ENCODE measurements at regions not wholly inside any gene's neighbourhood (a gene's known extent, or its start where the extent isn't known, plus 50 kb on each side); places are given as distances from the start of the nearest gene placed in this dataset.
"Not testable (repeated sequence)": the region's sequence is repeated elsewhere in the genome, so short reads cannot be mapped to it uniquely, and the experiment has no call there.

- intact Hi-C loops (cut with micrococcal nuclease); DNase-seq; H3K36me3 ChIP-seq (ENCODE audit: control insufficient read depth in 2 of 3, insufficient read depth in 3 of 3, low read length in 3 of 3); H3K4me3 ChIP-seq (ENCODE audit: low read length); H3K4me3 Mint-ChIP-seq; ATAC-seq; H3K4me1 ChIP-seq (ENCODE audit: control insufficient read depth in 2 of 2, insufficient read depth in 2 of 2, low read length in 2 of 2); CTCF ChIA-PET; H3K4me1 Mint-ChIP-seq; H3K36me3 Mint-ChIP-seq; H3K27me3 ChIP-seq (ENCODE audit: control insufficient read depth in 2 of 2, insufficient read depth in 2 of 2, low read length in 2 of 2); POLR2A ChIA-PET; H3K9me3 ChIP-seq (ENCODE audit: control insufficient read depth in 2 of 3, low read length in 3 of 3); H3K27ac Mint-ChIP-seq; H3K9me3 Mint-ChIP-seq; H3K27ac ChIP-seq (ENCODE audit: low read depth, low read length): not testable (repeated sequence)
- H3K27me3 Mint-ChIP-seq, result peaks cover 0 to 13% (median 0%) of the 10 kb centered on the region in 5 donors
Observed at GRCh38 chr3:186442979-186443378, 80.9 kb upstream of the DGKG start.

GRCh38 chr3:186442162-186442561, 80.1 kb upstream of the DGKG start:
- H3K36me3 Mint-ChIP-seq, result no peaks in the 10 kb centered on the region
- Histone ChIP-seq H3K36me3 (ENCODE audit: control insufficient read depth in 2 of 3, insufficient read depth in 3 of 3, low read length in 3 of 3) (no peaks in the 10 kb centered on the region), H3K4me3 (ENCODE audit: low read length) (no peak overlapping the region), H3K9me3 (ENCODE audit: control insufficient read depth in 2 of 3, low read length in 3 of 3) (no peaks in the 10 kb centered on the region), H3K27me3 (ENCODE audit: control insufficient read depth in 2 of 2, insufficient read depth in 2 of 2, low read length in 2 of 2) (no peaks in the 10 kb centered on the region), H3K27ac (ENCODE audit: low read depth, low read length) (no peak overlapping the region), H3K4me1 (ENCODE audit: control insufficient read depth in 2 of 2, insufficient read depth in 2 of 2, low read length in 2 of 2) (no peaks in the 10 kb centered on the region)
- peaks cover 0 to 7% (median 0%) of the 10 kb centered on the region in 5 donors for H3K27me3 Mint-ChIP-seq
- no peak overlapping the region for H3K4me3 Mint-ChIP-seq
- intact Hi-C loops (cut with micrococcal nuclease), result no loop called here
- CTCF ChIA-PET, result no interaction called here
- no peaks in the 10 kb centered on the region for H3K9me3 Mint-ChIP-seq
- DNase-seq, result no peak
- POLR2A ChIA-PET, result no interaction called here
- H3K4me1 Mint-ChIP-seq, result no peaks in the 10 kb centered on the region
- ATAC-seq, result no peak
- H3K27ac Mint-ChIP-seq, result no peak overlapping the region

GRCh38 chr3:186440891-186441290, 78.9 kb upstream of the DGKG start:
- CTCF ChIA-PET, result no interaction called here
- H3K27ac Mint-ChIP-seq, result no peak overlapping the region

GRCh38 chr3:186439725-186440124, 77.7 kb upstream of the DGKG start:
- Histone ChIP-seq H3K27ac (ENCODE audit: low read depth, low read length) (no peak overlapping the region), H3K36me3 (ENCODE audit: control insufficient read depth in 2 of 3, insufficient read depth in 3 of 3, low read length in 3 of 3) (no peaks in the 10 kb centered on the region), H3K4me1 (ENCODE audit: control insufficient read depth in 2 of 2, insufficient read depth in 2 of 2, low read length in 2 of 2) (no peaks in the 10 kb centered on the region), H3K4me3 (ENCODE audit: low read length) (no peak overlapping the region), H3K9me3 (ENCODE audit: control insufficient read depth in 2 of 3, low read length in 3 of 3) (no peaks in the 10 kb centered on the region), H3K27me3 (ENCODE audit: control insufficient read depth in 2 of 2, insufficient read depth in 2 of 2, low read length in 2 of 2) (no peaks in the 10 kb centered on the region)
- Mint-ChIP-seq H3K4me3 (no peak overlapping the region), H3K36me3 (no peaks in the 10 kb centered on the region), H3K4me1 (no peaks in the 10 kb centered on the region), H3K27ac (no peak overlapping the region), H3K27me3 (peaks cover 0 to 5% (median 0%) of the 10 kb centered on the region in 5 donors), H3K9me3 (no peaks in the 10 kb centered on the region)
- ChIA-PET POLR2A (no interaction called here), CTCF (no interaction called here)
- DNase-seq (no peak), ATAC-seq (no peak)
- intact Hi-C loops (cut with micrococcal nuclease), result no loop called here

More at GRCh38 chr3:186440891-186441290, 78.9 kb upstream of the DGKG start:
- Histone ChIP-seq H3K27me3 (ENCODE audit: control insufficient read depth in 2 of 2, insufficient read depth in 2 of 2, low read length in 2 of 2) (no peaks in the 10 kb centered on the region), H3K27ac (ENCODE audit: low read depth, low read length) (no peak overlapping the region), H3K4me1 (ENCODE audit: control insufficient read depth in 2 of 2, insufficient read depth in 2 of 2, low read length in 2 of 2) (no peaks in the 10 kb centered on the region), H3K4me3 (ENCODE audit: low read length) (no peak overlapping the region), H3K9me3 (ENCODE audit: control insufficient read depth in 2 of 3, low read length in 3 of 3) (no peaks in the 10 kb centered on the region), H3K36me3 (ENCODE audit: control insufficient read depth in 2 of 3, insufficient read depth in 3 of 3, low read length in 3 of 3) (no peaks in the 10 kb centered on the region)
- Mint-ChIP-seq H3K9me3 (no peaks in the 10 kb centered on the region), H3K27me3 (peaks cover 0 to 5% (median 0%) of the 10 kb centered on the region in 5 donors), H3K4me3 (no peak overlapping the region), H3K4me1 (no peaks in the 10 kb centered on the region), H3K36me3 (no peaks in the 10 kb centered on the region)
- DNase-seq (no peak), ATAC-seq (no peak)
- POLR2A ChIA-PET, result no interaction called here
- intact Hi-C loops (cut with micrococcal nuclease), result no loop called here

DNA sequence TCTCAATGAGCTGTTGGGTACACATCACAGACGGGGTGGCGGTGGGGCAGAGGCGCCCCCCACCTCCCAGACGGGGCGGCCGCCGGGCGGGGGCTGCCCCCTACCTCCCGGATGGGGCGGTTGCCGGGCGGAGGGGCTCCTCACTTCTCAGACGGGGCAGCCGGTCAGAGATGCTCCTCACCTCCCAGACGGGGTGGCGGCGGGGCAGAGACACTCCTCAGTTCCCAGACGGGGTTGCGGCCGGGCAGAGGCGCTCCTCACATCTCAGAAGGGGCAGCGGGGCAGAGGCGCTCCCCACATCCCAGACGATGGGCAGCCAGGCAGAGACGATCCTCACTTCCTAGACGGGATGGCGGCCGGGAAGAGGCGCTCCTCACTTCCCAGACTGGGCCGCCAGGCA, 73.3 kb upstream of the DGKG start:
- H3K4me1 Mint-ChIP-seq; DNase-seq; H3K27ac ChIP-seq (ENCODE audit: low read depth, low read length); ATAC-seq; H3K4me3 ChIP-seq (ENCODE audit: low read length); intact Hi-C loops (cut with micrococcal nuclease); H3K4me3 Mint-ChIP-seq; H3K36me3 ChIP-seq (ENCODE audit: control insufficient read depth in 2 of 3, insufficient read depth in 3 of 3, low read length in 3 of 3); H3K27ac Mint-ChIP-seq; H3K9me3 ChIP-seq (ENCODE audit: control insufficient read depth in 2 of 3, low read length in 3 of 3); H3K27me3 Mint-ChIP-seq; CTCF ChIA-PET; POLR2A ChIA-PET; H3K9me3 Mint-ChIP-seq; H3K36me3 Mint-ChIP-seq; H3K27me3 ChIP-seq (ENCODE audit: control insufficient read depth in 2 of 2, insufficient read depth in 2 of 2, low read length in 2 of 2); H3K4me1 ChIP-seq (ENCODE audit: control insufficient read depth in 2 of 2, insufficient read depth in 2 of 2, low read length in 2 of 2): not testable (repeated sequence)

GRCh38 chr3:186432944-186433732, 71.1 kb upstream of the DGKG start:
- Mint-ChIP-seq H3K4me3 (no peak overlapping the region), H3K36me3 (no peaks in the 10 kb centered on the region), H3K27ac (no peak overlapping the region), H3K9me3 (no peaks in the 10 kb centered on the region), H3K27me3 (peaks cover 0 to 2% (median 0%) of the 10 kb centered on the region in 5 donors), H3K4me1 (no peaks in the 10 kb centered on the region)
- no peaks in the 10 kb centered on the region for H3K9me3 ChIP-seq (ENCODE audit: control insufficient read depth in 2 of 3, low read length in 3 of 3)
- no peak for ATAC-seq
- H3K27ac ChIP-seq (ENCODE audit: low read depth, low read length), result no peak overlapping the region
- H3K4me3 ChIP-seq (ENCODE audit: low read length), result no peak overlapping the region
- POLR2A ChIA-PET, result no interaction called here
- intact Hi-C loops (cut with micrococcal nuclease), result no loop called here
- DNase-seq, result no peak
- no peaks in the 10 kb centered on the region for H3K36me3 ChIP-seq (ENCODE audit: control insufficient read depth in 2 of 3, insufficient read depth in 3 of 3, low read length in 3 of 3)
- CTCF ChIA-PET, result no interaction called here
- H3K4me1 ChIP-seq (ENCODE audit: control insufficient read depth in 2 of 2, insufficient read depth in 2 of 2, low read length in 2 of 2), result no peaks in the 10 kb centered on the region
- H3K27me3 ChIP-seq (ENCODE audit: control insufficient read depth in 2 of 2, insufficient read depth in 2 of 2, low read length in 2 of 2), result no peaks in the 10 kb centered on the region

- POLR2A ChIA-PET, result no interaction called here
- H3K9me3 ChIP-seq (ENCODE audit: control insufficient read depth in 2 of 3, low read length in 3 of 3), result no peaks in the 10 kb centered on the region
- Mint-ChIP-seq H3K36me3 (no peaks in the 10 kb centered on the region), H3K4me3 (no peak overlapping the region), H3K27ac (no peak overlapping the region), H3K4me1 (no peaks in the 10 kb centered on the region), H3K27me3 (peaks cover 0 to 2% (median 0%) of the 10 kb centered on the region in 5 donors), H3K9me3 (no peaks in the 10 kb centered on the region)
- no peaks in the 10 kb centered on the region for H3K27me3 ChIP-seq (ENCODE audit: control insufficient read depth in 2 of 2, insufficient read depth in 2 of 2, low read length in 2 of 2)
- CTCF ChIA-PET, result no interaction called here
- no peak for DNase-seq
- no peak overlapping the region for H3K4me3 ChIP-seq (ENCODE audit: low read length)
- H3K4me1 ChIP-seq (ENCODE audit: control insufficient read depth in 2 of 2, insufficient read depth in 2 of 2, low read length in 2 of 2), result no peaks in the 10 kb centered on the region
- no peak overlapping the region for H3K27ac ChIP-seq (ENCODE audit: low read depth, low read length)
- no peaks in the 10 kb centered on the region for H3K36me3 ChIP-seq (ENCODE audit: control insufficient read depth in 2 of 3, insufficient read depth in 3 of 3, low read length in 3 of 3)
- ATAC-seq, result no peak
- intact Hi-C loops (cut with micrococcal nuclease), result no loop called here
Observed at GRCh38 chr3:186432189-186432588, 70.2 kb upstream of the DGKG start.
